ENCODE measurements at regions not wholly inside any gene's neighbourhood (a gene's known extent, or its start where the extent isn't known, plus 50 kb on each side); places are given as distances from the start of the nearest gene placed in this dataset.

- ChIA-PET CTCF (no interaction called here), POLR2A (no interaction called here)
- WGBS (ENCODE audit: missing lambda C conversion rate), result 2% methylated on average over 4 of the region's 4 CpGs
- Histone ChIP-seq H3K4me1 (no peaks in the 10 kb centered on the region), H3K4me3 (no peak overlapping the region), H3K9me3 (no peaks in the 10 kb centered on the region), H3K4me2 (no peak overlapping the region), H3K27ac (no peak overlapping the region)
- no peak for ATAC-seq
- DNase-seq (ENCODE audit: low read depth in 1 of 2, low spot score in 1 of 2), result no peak
- TF ChIP-seq HEYL (CRISPR knock-in tag; IDR thresholded peaks at IDR 0.05) (no peak), ELK1 (IDR thresholded peaks at IDR 0.05; ENCODE audit: low read depth, low read length) (no peak), ZC3H11A (IDR thresholded peaks at IDR 0.05) (no peak)
- peak; percentile 13 for FAIRE-seq
Measured at GRCh38 chr3:90221900-90222299, 1114.5 kb downstream of the EPHA3 start.

DNA sequence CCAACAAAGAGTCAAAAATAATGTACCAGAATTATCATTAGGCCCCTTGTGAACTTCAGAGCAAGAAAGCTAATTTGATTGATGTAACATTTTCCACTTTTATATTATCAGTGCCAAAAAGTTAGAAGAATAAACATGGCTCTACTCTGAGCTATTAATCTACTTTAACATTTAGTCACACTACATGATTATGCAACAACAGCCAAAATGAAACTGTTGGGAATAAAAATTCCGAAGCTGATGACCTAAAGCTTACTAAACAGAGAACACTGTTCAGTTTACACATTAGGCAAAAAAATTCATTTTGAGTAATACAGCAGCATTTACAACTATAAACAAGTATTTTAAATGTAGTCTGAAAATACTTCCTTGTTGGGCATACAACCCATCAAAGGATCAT lies 1134.1 kb downstream of the EPHA3 start:
- POLR2A ChIA-PET, result no interaction called here
- no peak for DNase-seq (ENCODE audit: low read depth in 1 of 2, low spot score in 1 of 2)
- H3K9me3 ChIP-seq, result peaks cover 3% of the 10 kb centered on the region; the same call in 1 of the 3 replicates
- no peak for TF ChIP-seq ZFP36 (IDR thresholded peaks at IDR 0.05; ENCODE audit: borderline replicate concordance, partially characterized antibody)
- TF ChIP-seq, protein P1, sequence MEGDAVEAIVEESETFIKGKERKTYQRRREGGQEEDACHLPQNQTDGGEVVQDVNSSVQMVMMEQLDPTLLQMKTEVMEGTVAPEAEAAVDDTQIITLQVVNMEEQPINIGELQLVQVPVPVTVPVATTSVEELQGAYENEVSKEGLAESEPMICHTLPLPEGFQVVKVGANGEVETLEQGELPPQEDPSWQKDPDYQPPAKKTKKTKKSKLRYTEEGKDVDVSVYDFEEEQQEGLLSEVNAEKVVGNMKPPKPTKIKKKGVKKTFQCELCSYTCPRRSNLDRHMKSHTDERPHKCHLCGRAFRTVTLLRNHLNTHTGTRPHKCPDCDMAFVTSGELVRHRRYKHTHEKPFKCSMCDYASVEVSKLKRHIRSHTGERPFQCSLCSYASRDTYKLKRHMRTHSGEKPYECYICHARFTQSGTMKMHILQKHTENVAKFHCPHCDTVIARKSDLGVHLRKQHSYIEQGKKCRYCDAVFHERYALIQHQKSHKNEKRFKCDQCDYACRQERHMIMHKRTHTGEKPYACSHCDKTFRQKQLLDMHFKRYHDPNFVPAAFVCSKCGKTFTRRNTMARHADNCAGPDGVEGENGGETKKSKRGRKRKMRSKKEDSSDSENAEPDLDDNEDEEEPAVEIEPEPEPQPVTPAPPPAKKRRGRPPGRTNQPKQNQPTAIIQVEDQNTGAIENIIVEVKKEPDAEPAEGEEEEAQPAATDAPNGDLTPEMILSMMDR (IDR thresholded peaks at IDR 0.05), result no peak
- TF ChIP-seq HOXA7 (CRISPR knock-in tag; IDR thresholded peaks at IDR 0.05), result no peak
- TF ChIP-seq CBX8 (IDR thresholded peaks at IDR 0.05), result no peak
- TF ChIP-seq NR3C1 (IDR thresholded peaks at IDR 0.05), result no peak
- TF ChIP-seq CBX2 (IDR thresholded peaks at IDR 0.05; ENCODE audit: borderline replicate concordance, low read depth), result no peak
- TF ChIP-seq HEYL (CRISPR knock-in tag; IDR thresholded peaks at IDR 0.05), result no peak
- no peak for TF ChIP-seq SREBF2 (IDR thresholded peaks at IDR 0.05)
- TF ChIP-seq, protein P2, sequence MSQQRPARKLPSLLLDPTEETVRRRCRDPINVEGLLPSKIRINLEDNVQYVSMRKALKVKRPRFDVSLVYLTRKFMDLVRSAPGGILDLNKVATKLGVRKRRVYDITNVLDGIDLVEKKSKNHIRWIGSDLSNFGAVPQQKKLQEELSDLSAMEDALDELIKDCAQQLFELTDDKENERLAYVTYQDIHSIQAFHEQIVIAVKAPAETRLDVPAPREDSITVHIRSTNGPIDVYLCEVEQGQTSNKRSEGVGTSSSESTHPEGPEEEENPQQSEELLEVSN (IDR thresholded peaks at IDR 0.05; ENCODE audit: borderline replicate concordance, low read depth), result no peak
- TF ChIP-seq, protein P3, sequence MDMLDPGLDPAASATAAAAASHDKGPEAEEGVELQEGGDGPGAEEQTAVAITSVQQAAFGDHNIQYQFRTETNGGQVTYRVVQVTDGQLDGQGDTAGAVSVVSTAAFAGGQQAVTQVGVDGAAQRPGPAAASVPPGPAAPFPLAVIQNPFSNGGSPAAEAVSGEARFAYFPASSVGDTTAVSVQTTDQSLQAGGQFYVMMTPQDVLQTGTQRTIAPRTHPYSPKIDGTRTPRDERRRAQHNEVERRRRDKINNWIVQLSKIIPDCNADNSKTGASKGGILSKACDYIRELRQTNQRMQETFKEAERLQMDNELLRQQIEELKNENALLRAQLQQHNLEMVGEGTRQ (IDR thresholded peaks at IDR 0.05), result no peak
- no peak for TF ChIP-seq GATA3 (IDR thresholded peaks at IDR 0.05; ENCODE audit: borderline replicate concordance)
- TF ChIP-seq POLR2AphosphoS2 (conservative IDR thresholded peaks at IDR 0.05; ENCODE audit: low read length), result no peak
- TF ChIP-seq CHD4 (IDR thresholded peaks at IDR 0.05; ENCODE audit: borderline replicate concordance), result no peak
- no peak for TF ChIP-seq RNF2 (IDR thresholded peaks at IDR 0.05; ENCODE audit: borderline replicate concordance, low read depth)
- TF ChIP-seq RCOR1 (IDR thresholded peaks at IDR 0.05; ENCODE audit: low read depth, low read length), result no peak
- no peak for TF ChIP-seq EHF (CRISPR knock-in tag; IDR thresholded peaks at IDR 0.05)
- TF ChIP-seq TP53 (CRISPR knock-in tag; IDR thresholded peaks at IDR 0.05), result no peak
- TF ChIP-seq RFX5 (IDR thresholded peaks at IDR 0.05), result no peak
- TF ChIP-seq ZC3H11A (IDR thresholded peaks at IDR 0.05), result no peak
- no peak for TF ChIP-seq KDM5A (IDR thresholded peaks at IDR 0.05)
- no peak overlapping the region for H3K27ac ChIP-seq
- 0% methylated on average over 1 of the region's 1 CpG for WGBS (ENCODE audit: missing lambda C conversion rate)
- FAIRE-seq, result no peak
- no peaks in the 10 kb centered on the region for H3K4me1 ChIP-seq
- ATAC-seq, result no peak
- no peak overlapping the region for H3K4me2 ChIP-seq
- H3K4me3 ChIP-seq, result no peak overlapping the region
- CTCF ChIA-PET, result no interaction called here

DNA sequence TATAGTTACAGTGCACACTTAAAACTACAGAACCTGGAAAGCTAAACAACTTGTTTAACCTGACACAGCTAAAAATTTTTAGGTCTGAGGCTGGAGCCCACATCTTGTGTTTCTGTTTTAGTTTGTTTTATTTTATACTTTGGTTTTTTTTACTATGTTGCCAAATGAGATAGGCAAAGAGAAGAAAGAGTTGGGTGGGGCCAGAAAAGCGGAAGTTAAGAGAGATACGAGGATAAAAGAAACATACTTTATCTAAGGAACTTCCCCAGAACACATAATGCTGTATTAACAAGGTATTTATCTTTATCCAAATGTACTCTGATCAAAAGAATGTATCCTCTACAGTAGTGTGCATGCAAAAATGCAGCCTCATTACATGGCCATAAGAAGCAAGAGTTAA lies 1145.7 kb downstream of the EPHA3 start:
- ATAC-seq, result no peak
- Histone ChIP-seq H3K4me3 (no peak overlapping the region), H3K9me3 (no peaks in the 10 kb centered on the region), H3K4me1 (no peaks in the 10 kb centered on the region), H3K4me2 (no peak overlapping the region), H3K27ac (no peak overlapping the region)
- ChIA-PET POLR2A (no interaction called here), CTCF (interaction anchor here (0.5 kb wide), 1 partner anchor 15 kb away, joined by 3 read pairs; no protein-coding TSS in a partner anchor)
- FAIRE-seq, result no peak
- TF ChIP-seq HES2 (IDR thresholded peaks at IDR 0.05), result no peak
- TF ChIP-seq SMC3 (IDR thresholded peaks at IDR 0.05), result no peak
- no peak for TF ChIP-seq ATOH8 (CRISPR knock-in tag; IDR thresholded peaks at IDR 0.05; ENCODE audit: low read depth)
- no peak for TF ChIP-seq HDAC2 (IDR thresholded peaks at IDR 0.05)
- TF ChIP-seq PHF8 (IDR thresholded peaks at IDR 0.05; ENCODE audit: borderline replicate concordance, low read depth), result no peak
- no peak for DNase-seq (ENCODE audit: low read depth in 1 of 2, low spot score in 1 of 2)
- 2% methylated on average over 2 of the region's 2 CpGs for whole genome bisulfite sequencing (ENCODE audit: missing lambda C conversion rate)
